ENCODE measurements at regions not wholly inside any gene's neighbourhood (a gene's known extent, or its start where the extent isn't known, plus 50 kb on each side); places are given as distances from the start of the nearest gene placed in this dataset.

DNA sequence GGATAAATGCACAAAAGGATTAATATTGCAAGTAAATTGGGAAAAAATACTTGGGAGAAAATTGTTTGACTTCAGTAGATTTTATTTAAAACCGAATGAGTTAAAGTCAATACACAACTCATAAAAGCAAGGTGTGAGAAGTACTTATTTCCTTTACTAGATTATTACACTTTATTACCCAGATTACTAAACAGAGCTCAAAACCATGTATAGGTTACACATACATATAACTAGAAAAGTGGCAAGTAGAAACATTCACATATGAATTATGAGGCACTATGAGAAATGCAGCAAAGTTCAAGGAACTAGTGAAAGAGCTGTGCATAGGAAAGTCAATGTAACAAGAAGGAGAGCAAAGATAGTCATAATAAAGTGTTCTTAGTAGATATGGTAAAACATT lies 113.0 kb downstream of the CXXC4 start:
- TF ChIP-seq, protein P1, sequence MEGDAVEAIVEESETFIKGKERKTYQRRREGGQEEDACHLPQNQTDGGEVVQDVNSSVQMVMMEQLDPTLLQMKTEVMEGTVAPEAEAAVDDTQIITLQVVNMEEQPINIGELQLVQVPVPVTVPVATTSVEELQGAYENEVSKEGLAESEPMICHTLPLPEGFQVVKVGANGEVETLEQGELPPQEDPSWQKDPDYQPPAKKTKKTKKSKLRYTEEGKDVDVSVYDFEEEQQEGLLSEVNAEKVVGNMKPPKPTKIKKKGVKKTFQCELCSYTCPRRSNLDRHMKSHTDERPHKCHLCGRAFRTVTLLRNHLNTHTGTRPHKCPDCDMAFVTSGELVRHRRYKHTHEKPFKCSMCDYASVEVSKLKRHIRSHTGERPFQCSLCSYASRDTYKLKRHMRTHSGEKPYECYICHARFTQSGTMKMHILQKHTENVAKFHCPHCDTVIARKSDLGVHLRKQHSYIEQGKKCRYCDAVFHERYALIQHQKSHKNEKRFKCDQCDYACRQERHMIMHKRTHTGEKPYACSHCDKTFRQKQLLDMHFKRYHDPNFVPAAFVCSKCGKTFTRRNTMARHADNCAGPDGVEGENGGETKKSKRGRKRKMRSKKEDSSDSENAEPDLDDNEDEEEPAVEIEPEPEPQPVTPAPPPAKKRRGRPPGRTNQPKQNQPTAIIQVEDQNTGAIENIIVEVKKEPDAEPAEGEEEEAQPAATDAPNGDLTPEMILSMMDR (IDR thresholded peaks at IDR 0.05), result no peak
- Histone ChIP-seq H3K4me1 (no peaks in the 10 kb centered on the region), H3K27ac (no peak overlapping the region), H3K4me3 (no peak overlapping the region), H3K36me3 (no peaks in the 10 kb centered on the region), H3K9me3 (peaks cover 0 to 21% (median 0%) of the 10 kb centered on the region in 11 donors), H3K27me3 (no peaks in the 10 kb centered on the region)
- DNase-seq, result no peak
- ATAC-seq, result no peak
- WGBS, 2 donors, result 90 to 97% methylated on average over 1 of the region's 1 CpG
- intact Hi-C loops (cut with DNase I), result no loop called here

DNA sequence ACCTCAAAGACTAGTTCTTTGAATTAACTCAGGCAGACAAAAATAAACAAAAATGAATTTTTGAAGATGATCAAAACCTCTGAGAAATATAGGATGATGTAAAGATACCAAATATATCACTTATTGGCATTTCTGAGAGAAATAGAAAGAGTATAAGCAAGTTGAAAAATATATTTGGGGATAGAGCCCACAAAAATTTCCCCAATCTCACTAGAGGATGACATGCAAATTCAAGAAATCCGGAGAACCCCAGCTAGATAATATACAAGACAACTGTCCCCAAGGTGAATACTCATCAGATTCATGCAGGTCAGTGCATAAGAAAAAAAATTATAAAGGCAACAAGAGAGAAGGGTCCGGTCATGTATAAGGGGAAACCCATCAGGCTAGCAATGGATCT lies 129.1 kb downstream of the CXXC4 start:
- 90 to 95% methylated on average over 2 of the region's 2 CpGs for WGBS, 2 donors
- no peaks in the 10 kb centered on the region for H3K27me3 ChIP-seq
- TF ChIP-seq, protein P1 (IDR thresholded peaks at IDR 0.05), result no peak
- peaks cover 0 to 7% (median 0%) of the 10 kb centered on the region in 11 donors for H3K9me3 ChIP-seq
- no peaks in the 10 kb centered on the region for H3K4me1 ChIP-seq
- H3K27ac ChIP-seq, result no peak overlapping the region
- H3K4me3 ChIP-seq, result no peak overlapping the region
- DNase-seq (no peak), ATAC-seq (no peak)
- intact Hi-C loops (cut with DNase I), result no loop called here
- H3K36me3 ChIP-seq, result no peaks in the 10 kb centered on the region

DNA sequence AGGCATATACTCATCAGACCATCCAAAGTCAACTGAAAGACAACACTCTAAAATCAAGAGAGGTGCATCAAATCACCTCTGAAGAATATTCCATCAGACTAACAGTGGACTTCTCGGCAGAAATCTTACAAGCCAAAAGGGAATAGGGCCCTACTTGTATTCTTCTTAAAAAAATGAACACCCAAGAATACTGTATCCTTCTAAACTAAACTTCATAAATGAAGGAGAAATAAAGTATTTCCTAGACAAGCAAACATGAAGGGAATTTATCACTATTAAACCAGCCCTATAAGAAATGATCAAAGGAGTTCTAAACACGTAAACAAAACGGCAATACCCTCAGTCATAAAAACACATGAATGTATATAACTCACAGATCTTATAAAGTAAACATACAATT lies 141.2 kb downstream of the CXXC4 start:
- TF ChIP-seq, protein P1 (IDR thresholded peaks at IDR 0.05), result no peak
- Histone ChIP-seq H3K9me3 (peaks cover 0 to 60% (median 28%) of the 10 kb centered on the region in 11 donors), H3K36me3 (no peaks in the 10 kb centered on the region), H3K4me3 (no peak overlapping the region), H3K4me1 (no peaks in the 10 kb centered on the region), H3K27ac (no peak overlapping the region), H3K27me3 (no peaks in the 10 kb centered on the region)
- ATAC-seq, result no peak
- 92 to 94% methylated on average over 3 of the region's 3 CpGs for WGBS, 2 donors
- DNase-seq, result no peak
- intact Hi-C loops (cut with DNase I), result no loop called here

DNA sequence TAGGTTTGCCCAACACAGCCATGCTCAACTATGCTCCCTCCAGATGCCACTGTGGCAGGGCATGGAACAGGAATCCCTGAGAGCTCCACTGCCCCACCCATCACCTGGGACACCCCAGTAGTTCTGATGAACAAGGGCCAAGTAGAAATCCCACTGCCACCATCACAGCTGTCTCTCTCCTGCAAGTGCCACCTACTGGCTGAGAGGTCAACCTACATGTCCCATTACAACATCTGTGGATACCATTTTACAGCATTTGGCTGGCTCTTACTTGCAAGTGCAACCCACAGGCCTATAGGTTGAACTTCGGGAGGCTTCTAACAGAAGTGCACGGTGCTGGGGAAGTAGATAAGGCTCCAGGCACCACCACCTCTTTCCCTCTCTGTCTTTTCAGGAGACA lies 142.5 kb downstream of the CXXC4 start:
- H3K27me3 ChIP-seq, result no peaks in the 10 kb centered on the region
- H3K27ac ChIP-seq, result no peak overlapping the region
- peaks cover 0 to 50% (median 20%) of the 10 kb centered on the region in 11 donors for H3K9me3 ChIP-seq
- DNase-seq, result no peak
- no peaks in the 10 kb centered on the region for H3K36me3 ChIP-seq
- 74 to 78% methylated on average over 2 of the region's 2 CpGs for WGBS, 2 donors
- no peak for ATAC-seq
- intact Hi-C loops (cut with DNase I), result no loop called here
- TF ChIP-seq, protein P1 (IDR thresholded peaks at IDR 0.05), result no peak
- H3K4me3 ChIP-seq, result no peak overlapping the region
- no peaks in the 10 kb centered on the region for H3K4me1 ChIP-seq

Data from heart right ventricle (tissue), 16 donors.